H9 (cell line): ENCODE measurements at regions not wholly inside any gene's neighbourhood (a gene's known extent, or its start where the extent isn't known, plus 50 kb on each side); places are given as distances from the start of the nearest gene placed in this dataset.

Experiments
- DNase-seq: peaks from one replicate; pipeline ENCODE4 v3.0.0-alpha.2; 2017
- H2AFZ ChIP-seq: one replicate; pipeline ENCODE4 v1.6.1; 2013; ENCODE audit warnings: mild to moderate bottlenecking, low read length, control low read depth, moderate library complexity
- H2AK5ac ChIP-seq: 2 replicates; pipeline ENCODE4 v1.6.1; 2013; ENCODE audit warnings: low read length, control low read depth, mixed read lengths; ENCODE audit not compliant: insufficient read length
- H2BK120ac ChIP-seq: one replicate; pipeline ENCODE4 v1.6.1; 2013; ENCODE audit warnings: low read depth, mild to moderate bottlenecking, low read length, control low read depth, inconsistent platforms; ENCODE audit not compliant: poor library complexity, severe bottlenecking
- H2BK12ac ChIP-seq: 2 replicates; pipeline ENCODE4 v1.6.1; 2013; ENCODE audit warnings: low read length, control low read depth, mixed read lengths, low read depth; ENCODE audit not compliant: insufficient read length
- H2BK15ac ChIP-seq: 2 replicates; pipeline ENCODE4 v1.6.1; 2013; ENCODE audit warnings: low read depth, low read length, control low read depth
- H2BK20ac ChIP-seq: one replicate; pipeline ENCODE4 v1.6.1; 2013; ENCODE audit warnings: low read depth, mild to moderate bottlenecking, low read length, control low read depth, inconsistent platforms; ENCODE audit not compliant: poor library complexity, severe bottlenecking
- H2BK5ac ChIP-seq: 2 replicates; pipeline ENCODE4 v1.6.1; 2013; ENCODE audit warnings: low read length, control low read depth, mixed read lengths; ENCODE audit not compliant: insufficient read length
- H3K14ac ChIP-seq: 2 replicates; pipeline ENCODE4 v1.6.1; 2013; ENCODE audit warnings: low read length, control low read depth; ENCODE audit not compliant: insufficient read depth
- H3K18ac ChIP-seq: 2 replicates; pipeline ENCODE4 v1.6.1; 2013; ENCODE audit warnings: low read depth, mild to moderate bottlenecking, mixed read lengths, low read length, control low read depth; ENCODE audit not compliant: insufficient read length
- H3K23ac ChIP-seq: 2 replicates; pipeline ENCODE4 v1.6.1; 2013; ENCODE audit warnings: low read length, control low read depth, mixed read lengths, low read depth; ENCODE audit not compliant: insufficient read length
- H3K23me2 ChIP-seq: 2 replicates; pipeline ENCODE4 v1.6.1; 2013; ENCODE audit warnings: low read depth, mild to moderate bottlenecking, mixed read lengths, low read length, control low read depth; ENCODE audit not compliant: insufficient read length, poor library complexity, severe bottlenecking
- H3K27ac ChIP-seq: 2 replicates; pipeline ENCODE4 v1.5.1; 2013; ENCODE audit warnings: low read length, control low read depth, mixed read lengths, low read depth; ENCODE audit not compliant: insufficient read length
- H3K27me3 ChIP-seq: 2 replicates; pipeline ENCODE4 v1.6.1; 2013; ENCODE audit warnings: low read length, control low read depth, inconsistent platforms; ENCODE audit not compliant: insufficient read depth
- H3K4ac ChIP-seq: 2 replicates; pipeline ENCODE4 v1.6.1; 2013; ENCODE audit warnings: low read depth, mild to moderate bottlenecking, control low read depth, inconsistent platforms, low read length, moderate library complexity
- H3K4me1 ChIP-seq: 2 replicates; pipeline ENCODE4 v1.6.1; 2013; ENCODE audit warnings: low read length, control low read depth, inconsistent platforms; ENCODE audit not compliant: insufficient read depth
- H3K4me2 ChIP-seq: 2 replicates; pipeline ENCODE4 v1.6.1; 2013; ENCODE audit warnings: low read length, control low read depth, mixed read lengths; ENCODE audit not compliant: insufficient read length, insufficient read depth
- H3K56ac ChIP-seq: 2 replicates; pipeline ENCODE4 v1.6.1; 2013; ENCODE audit warnings: low read depth, mild to moderate bottlenecking, mixed read lengths, low read length, control low read depth; ENCODE audit not compliant: insufficient read length
- H3K79me1 ChIP-seq: 2 replicates; pipeline ENCODE4 v1.6.1; 2013; ENCODE audit warnings: low read depth, mild to moderate bottlenecking, moderate library complexity, low read length, control low read depth, inconsistent platforms; ENCODE audit not compliant: insufficient read depth, poor library complexity, severe bottlenecking
- H3K79me2 ChIP-seq: 2 replicates; pipeline ENCODE4 v1.6.1; 2013; ENCODE audit warnings: low read length, control low read depth, inconsistent platforms; ENCODE audit not compliant: insufficient read depth
- H3K9ac ChIP-seq: 2 replicates; pipeline ENCODE4 v1.6.1; 2013; ENCODE audit warnings: low read length, control low read depth, mixed read lengths; ENCODE audit not compliant: insufficient read length; ENCODE audit errors: extremely low read depth
- H3K9me3 ChIP-seq: one replicate; pipeline ENCODE4 v1.6.1; 2013; ENCODE audit warnings: low read depth, low read length, inconsistent platforms; ENCODE audit not compliant: control insufficient read depth
- H3T11ph ChIP-seq: one replicate; pipeline ENCODE4 v1.6.1; 2013; ENCODE audit warnings: mild to moderate bottlenecking, low read length, control low read depth, inconsistent platforms
- H4K20me1 ChIP-seq: one replicate; pipeline ENCODE4 v1.6.1; 2013; ENCODE audit not compliant: control insufficient read depth, insufficient read length, insufficient read depth
- H4K5ac ChIP-seq: 2 replicates; pipeline ENCODE4 v1.6.1; 2013; ENCODE audit warnings: low read depth, mild to moderate bottlenecking, mixed read lengths, low read length, control low read depth; ENCODE audit not compliant: insufficient read length
- H4K8ac ChIP-seq: replicated peaks from 2 replicates; pipeline ENCODE4 v1.6.1; 2013; ENCODE audit warnings: low read length, control low read depth, mixed read lengths, low read depth; ENCODE audit not compliant: insufficient read length
- H4K91ac ChIP-seq: 2 replicates; pipeline ENCODE4 v1.6.1; 2013; ENCODE audit warnings: low read depth, mild to moderate bottlenecking, moderate library complexity, mixed read lengths, low read length, control low read depth; ENCODE audit not compliant: insufficient read length
- H3K27ac Mint-ChIP-seq, 3 experiments: 2 replicates in 2 of 3; 3 replicates in 1 of 3; pipeline ENCODE4 v1.8.0; 2020 to 2021; ENCODE audit warnings: mixed read lengths in 3 of 3, mild to moderate bottlenecking in 1 of 3, moderate library complexity in 1 of 3
- H3K27me3 Mint-ChIP-seq: 2 replicates; pipeline ENCODE4 v1.8.0; 2021; ENCODE audit warnings: low read depth, mild to moderate bottlenecking, moderate library complexity, mixed read lengths
- H3K36me3 Mint-ChIP-seq, 3 experiments: 2 replicates in 2 of 3; 3 replicates in 1 of 3; pipeline ENCODE4 v1.8.0; 2020 to 2021; ENCODE audit warnings: low read depth in 3 of 3, mixed read lengths in 3 of 3; ENCODE audit not compliant: insufficient read depth in 1 of 3
- H3K4me1 Mint-ChIP-seq, 2 experiments: 2 replicates each; pipeline ENCODE4 v1.8.0; 2020; ENCODE audit warnings: mixed read lengths in 2 of 2
- H3K4me3 Mint-ChIP-seq, 2 experiments: 2 replicates in 1 of 2; 3 replicates in 1 of 2; pipeline ENCODE4 v1.8.0; 2020 to 2021; ENCODE audit warnings: mild to moderate bottlenecking in 2 of 2, mixed read lengths in 2 of 2, moderate library complexity in 1 of 2
- H3K9me3 Mint-ChIP-seq, 2 experiments: 2 replicates in 1 of 2; 3 replicates in 1 of 2; pipeline ENCODE4 v1.8.0; 2020; ENCODE audit warnings: mild to moderate bottlenecking in 2 of 2, mixed read lengths in 2 of 2, moderate library complexity in 1 of 2
- CTCF ChIP-seq: fragments of 200-600 bp; sonication (generic); conservative IDR thresholded peaks from 3 replicates; pipeline ENCODE4 v1.8.0; 2021; ENCODE audit warnings: antibody characterized with exemption, mild to moderate bottlenecking
- WGBS: extraction: QIAGEN DNeasy Blood & Tissue Kit; methylation state at CpG from one replicate; pipeline ENCODE4 v1.1.7; 2013; ENCODE audit warnings: missing lambda C conversion rate, low lambda C conversion rate, mixed read lengths; ENCODE audit not compliant: insufficient read length; ENCODE audit errors: extremely low coverage; 5-methylcytosine and 5-hydroxymethylcytosine counted together

- H3K27ac ChIP-seq = no peak overlapping the region
- no peak overlapping the region for H2AK5ac ChIP-seq
- no peaks in the 10 kb centered on the region for H3K23me2 ChIP-seq
- no peaks in the 10 kb centered on the region; the same call in 1 of the 2 replicates for H3K79me2 ChIP-seq
- WGBS = no CpG with 5 or more reads among the region's 3 CpGs
- TF ChIP-seq CTCF = no peak
- peaks cover 2 to 5% of the 10 kb centered on the region in 2 experiments for H3K9me3 Mint-ChIP-seq
- no peak overlapping the region for H3K18ac ChIP-seq
- no peak overlapping the region for H4K5ac ChIP-seq
- H2BK5ac ChIP-seq = no peak overlapping the region
- H2BK12ac ChIP-seq = no peak overlapping the region
- H3K36me3 Mint-ChIP-seq = peaks cover 0 to 3% (median 0%) of the 10 kb centered on the region in 3 experiments; a peak in 1 of 7 replicates
- no peak overlapping the region for H3K4ac ChIP-seq
- H3K4me3 Mint-ChIP-seq = no peak overlapping the region
- H3K14ac ChIP-seq = no peak overlapping the region
- H3K27me3 Mint-ChIP-seq = peaks cover 18% of the 10 kb centered on the region
- H4K8ac ChIP-seq = no peak overlapping the region
- no peaks in the 10 kb centered on the region for H3K79me1 ChIP-seq
- no peaks in the 10 kb centered on the region for H4K20me1 ChIP-seq
- H3K4me1 Mint-ChIP-seq = peaks cover 14 to 21% of the 10 kb centered on the region in 2 experiments
- H3K9ac ChIP-seq = no peak overlapping the region
- no peak overlapping the region for H2BK15ac ChIP-seq
- no peak overlapping the region for H2BK20ac ChIP-seq
- no peak overlapping the region for H3K56ac ChIP-seq
- H3K23ac ChIP-seq = no peak overlapping the region
- H3K27me3 ChIP-seq = no peaks in the 10 kb centered on the region
- no peak overlapping the region for H2BK120ac ChIP-seq
- no peak overlapping the region for H3K4me2 ChIP-seq
- no peaks in the 10 kb centered on the region; the same call in 1 of the 2 replicates for H3K4me1 ChIP-seq
- DNase-seq = no peak
- H3T11ph ChIP-seq = no peak overlapping the region
- H4K91ac ChIP-seq = no peak overlapping the region
- no peaks in the 10 kb centered on the region for H3K9me3 ChIP-seq
- H2AFZ ChIP-seq = no peak overlapping the region
- H3K27ac Mint-ChIP-seq = no peak overlapping the region
These were observed 623.1 kb downstream of the HTR1B start for GRCh38 chr6:76840041-76840745.
